ENCODE measurements at regions not wholly inside any gene's neighbourhood (a gene's known extent, or its start where the extent isn't known, plus 50 kb on each side); places are given as distances from the start of the nearest gene placed in this dataset.

GRCh38 chr10:58019863-58020537 is 247.7 kb downstream of the IPMK start:
- Mint-ChIP-seq H3K27ac (no peak overlapping the region), H3K9me3 (peaks cover 70% of the 10 kb centered on the region), H3K27me3 (ENCODE audit: insufficient read depth, low read depth, poor library complexity) (peaks cover 2% of the 10 kb centered on the region), H3K4me3 (no peak overlapping the region), H3K36me3 (ENCODE audit: low read depth) (peaks cover 79% of the 10 kb centered on the region), H3K4me1 (peaks cover 17% of the 10 kb centered on the region)
- no peaks in the 10 kb centered on the region for H3F3A ChIP-seq (replicated peaks; ENCODE audit: low read depth)
- no peaks in the 10 kb centered on the region for H3K79me2 ChIP-seq (replicated peaks; ENCODE audit: insufficient read depth)
- H2AFZ ChIP-seq: no peak overlapping the region
- H3K27me3 ChIP-seq (ENCODE audit: insufficient read depth): no peaks in the 10 kb centered on the region
- no peak overlapping the region for H3K4me3 ChIP-seq
- H3K9me2 ChIP-seq (ENCODE audit: insufficient read depth): 0 out of 2 replicates have a peak, but pooled peaks cover 7% of the 10 kb centered on the region
- H4K20me1 ChIP-seq (replicated peaks; ENCODE audit: insufficient read depth): no peaks in the 10 kb centered on the region
- peaks cover 15% of the 10 kb centered on the region; the same call in 1 of the 2 replicates for H3K4me1 ChIP-seq (ENCODE audit: insufficient read depth)
- ATAC-seq (no peak), DNase-seq (ENCODE audit: low spot score) (no peak)
- no peak overlapping the region for H3K4me2 ChIP-seq
- TF ChIP-seq EZH2 (IDR thresholded peaks at IDR 0.05; ENCODE audit: low read depth, unreplicated experiment) (no peak), JUNB (IDR thresholded peaks at IDR 0.05; ENCODE audit: unreplicated experiment) (no peak), STAT1 (IDR thresholded peaks at IDR 0.05; ENCODE audit: unreplicated experiment) (no peak), POLR2AphosphoS5 (IDR thresholded peaks at IDR 0.05; ENCODE audit: low read depth) (no peak), EZH2phosphoT487 (IDR thresholded peaks at IDR 0.05; ENCODE audit: unreplicated experiment) (no peak), CREB1 (CRISPR knock-in tag; IDR thresholded peaks at IDR 0.05; ENCODE audit: low read depth) (no peak), NANOG (IDR thresholded peaks at IDR 0.05; ENCODE audit: borderline replicate concordance) (no peak), ZNF114 (CRISPR knock-in tag; IDR thresholded peaks at IDR 0.05) (no peak), CTCF (conservative IDR thresholded peaks at IDR 0.05; ENCODE audit: low read depth in 2 of 2) (no peak), ZNF331 (CRISPR knock-in tag; IDR thresholded peaks at IDR 0.05; ENCODE audit: low read depth) (no peak), ZNF462 (CRISPR knock-in tag; IDR thresholded peaks at IDR 0.05) (no peak), ETS1 (IDR thresholded peaks at IDR 0.05) (no peak), REST (IDR thresholded peaks at IDR 0.05; ENCODE audit: unreplicated experiment) (no peak)
- H3K27ac ChIP-seq (ENCODE audit: low read depth): no peak overlapping the region
- H3K36me3 ChIP-seq (ENCODE audit: insufficient read depth): peaks cover 8% of the 10 kb centered on the region; the same call in 1 of the 2 replicates
